Neural progenitor cell (in vitro differentiated cells): ENCODE measurements at regions not wholly inside any gene's neighbourhood (a gene's known extent, or its start where the extent isn't known, plus 50 kb on each side); places are given as distances from the start of the nearest gene placed in this dataset.

Source experiments
- DNase-seq: peaks from one replicate; pipeline ENCODE4 v3.0.0-alpha.2; 2016; ENCODE audit warnings: low spot score
- H2AFZ ChIP-seq: fragments of 200-600 bp; sonication (generic); replicated peaks from 2 replicates; pipeline ENCODE4 v1.6.1; 2016; ENCODE audit warnings: antibody characterized with exemption
- H3F3A ChIP-seq: fragments of 200-600 bp; sonication (generic); 2 replicates; pipeline ENCODE4 v1.6.1; 2016; ENCODE audit warnings: antibody characterized with exemption, low read depth
- H3K27ac ChIP-seq: fragments of 200-600 bp; sonication (generic); 2 replicates; pipeline ENCODE4 v1.5.1; 2016; ENCODE audit warnings: mild to moderate bottlenecking
- H3K27me3 ChIP-seq: fragments of 200-600 bp; sonication (generic); 2 replicates; pipeline ENCODE4 v1.6.1; 2016; ENCODE audit warnings: mild to moderate bottlenecking, moderate library complexity
- H3K36me3 ChIP-seq: fragments of 200-600 bp; sonication (generic); 2 replicates; pipeline ENCODE4 v1.5.1; 2016
- H3K4me1 ChIP-seq: fragments of 200-600 bp; sonication (generic); 2 replicates; pipeline ENCODE4 v1.6.1; 2016; ENCODE audit warnings: mixed run types
- H3K4me2 ChIP-seq: fragments of 200-600 bp; sonication (generic); 2 replicates; pipeline ENCODE4 v1.6.1; 2016
- H3K4me3 ChIP-seq: fragments of 200-600 bp; sonication (generic); 2 replicates; pipeline ENCODE4 v1.5.1; 2016
- H3K79me2 ChIP-seq: fragments of 200-600 bp; sonication (generic); 2 replicates; pipeline ENCODE4 v1.6.1; 2016; ENCODE audit warnings: low read depth
- H3K9ac ChIP-seq: fragments of 200-600 bp; sonication (generic); 2 replicates; pipeline ENCODE4 v1.6.1; 2016
- H3K9me3 ChIP-seq: fragments of 200-600 bp; sonication (generic); 2 replicates; pipeline ENCODE4 v1.5.1; 2016; ENCODE audit warnings: low read depth
- H4K20me1 ChIP-seq: fragments of 200-600 bp; sonication (generic); 2 replicates; pipeline ENCODE4 v1.6.1; 2016; ENCODE audit warnings: low read depth
- H3K27ac Mint-ChIP-seq: 3 replicates; pipeline ENCODE4 v1.8.0; 2021; ENCODE audit warnings: mixed read lengths
- H3K27me3 Mint-ChIP-seq: 2 replicates; pipeline ENCODE4 v1.8.0; 2022; ENCODE audit warnings: low read depth, mild to moderate bottlenecking, inconsistent platforms, moderate library complexity, mixed read lengths; ENCODE audit not compliant: insufficient read depth
- H3K36me3 Mint-ChIP-seq: 3 replicates; pipeline ENCODE4 v1.8.0; 2021; ENCODE audit warnings: mixed read lengths
- H3K4me1 Mint-ChIP-seq: 3 replicates; pipeline ENCODE4 v1.8.0; 2021; ENCODE audit warnings: mixed read lengths
- H3K4me3 Mint-ChIP-seq: 3 replicates; pipeline ENCODE4 v1.8.0; 2021; ENCODE audit warnings: mild to moderate bottlenecking, moderate library complexity, mixed read lengths
- H3K9me3 Mint-ChIP-seq: 3 replicates; pipeline ENCODE4 v1.8.0; 2020; ENCODE audit warnings: mixed read lengths
- CTCF ChIP-seq: fragments of 200-600 bp; sonication (generic); IDR thresholded peaks from 2 replicates; pipeline ENCODE4 v1.5.1; 2017; ENCODE audit warnings: antibody characterized with exemption, mild to moderate bottlenecking
- EZH2 ChIP-seq: fragments of 200-600 bp; sonication (generic); IDR thresholded peaks from 2 replicates; pipeline ENCODE4 v1.6.1; 2017; ENCODE audit warnings: antibody characterized with exemption, mild to moderate bottlenecking, moderate library complexity
- EZH2phosphoT487 ChIP-seq: fragments of 200-600 bp; sonication (generic); IDR thresholded peaks from 2 replicates; pipeline ENCODE4 v1.6.1; 2017; ENCODE audit warnings: antibody characterized with exemption

- Histone ChIP-seq H3K9me3 (no peaks in the 10 kb centered on the region), H3K4me2 (no peak overlapping the region), H4K20me1 (no peaks in the 10 kb centered on the region), H3K4me1 (no peaks in the 10 kb centered on the region), H3K27me3 (no peaks in the 10 kb centered on the region), H2AFZ (no peak overlapping the region), H3F3A (no peaks in the 10 kb centered on the region), H3K36me3 (no peaks in the 10 kb centered on the region), H3K79me2 (no peaks in the 10 kb centered on the region), H3K27ac (no peak overlapping the region), H3K4me3 (no peak overlapping the region), H3K9ac (no peak overlapping the region)
- DNase-seq = no peak
- Mint-ChIP-seq H3K27ac (no peak overlapping the region), H3K4me3 (no peak overlapping the region), H3K36me3 (peaks cover 2% of the 10 kb centered on the region), H3K27me3 (no peaks in the 10 kb centered on the region), H3K9me3 (peaks cover 6% of the 10 kb centered on the region), H3K4me1 (peaks cover 3% of the 10 kb centered on the region)
- TF ChIP-seq CTCF (no peak), EZH2phosphoT487 (no peak), EZH2 (no peak)
These were observed 279.6 kb downstream of the QKI start for GRCh38 chr6:163694072-163694471.

- TF ChIP-seq EZH2phosphoT487 (no peak), EZH2 (no peak), CTCF (no peak)
- no peak overlapping the region for H3K4me3 Mint-ChIP-seq
- peaks cover 2% of the 10 kb centered on the region for H3K9me3 Mint-ChIP-seq
- H3K4me2 ChIP-seq = no peak overlapping the region
- no peak for DNase-seq
- H3K27me3 Mint-ChIP-seq = no peaks in the 10 kb centered on the region
- H4K20me1 ChIP-seq = no peaks in the 10 kb centered on the region
- H3K9ac ChIP-seq = no peak overlapping the region
- no peak overlapping the region for H3K27ac Mint-ChIP-seq
- no peaks in the 10 kb centered on the region for H3K79me2 ChIP-seq
- no peaks in the 10 kb centered on the region for H3K36me3 Mint-ChIP-seq
- H3F3A ChIP-seq = no peaks in the 10 kb centered on the region
- peaks cover 5% of the 10 kb centered on the region for H3K4me1 ChIP-seq
- peaks cover 12% of the 10 kb centered on the region for H3K4me1 Mint-ChIP-seq
- no peaks in the 10 kb centered on the region for H3K36me3 ChIP-seq
- H3K27ac ChIP-seq = no peak overlapping the region
- no peaks in the 10 kb centered on the region for H3K27me3 ChIP-seq
- H3K4me3 ChIP-seq = no peak overlapping the region
- no peaks in the 10 kb centered on the region for H3K9me3 ChIP-seq
- no peak overlapping the region for H2AFZ ChIP-seq
These were observed 276.5 kb downstream of the QKI start for GRCh38 chr6:163691049-163691448.

- H3K9me3 Mint-ChIP-seq = peaks cover 3% of the 10 kb centered on the region
- no peak overlapping the region for H3K4me2 ChIP-seq
These were observed 274.3 kb downstream of the QKI start for GRCh38 chr6:163688739-163689362.

More at GRCh38 chr6:163688739-163689362, 274.3 kb downstream of the QKI start:
- no peak overlapping the region for H3K27ac ChIP-seq
- H3K27me3 ChIP-seq = no peaks in the 10 kb centered on the region
- H3K4me3 ChIP-seq = no peak overlapping the region
- no peaks in the 10 kb centered on the region for H3K79me2 ChIP-seq
- H4K20me1 ChIP-seq = no peaks in the 10 kb centered on the region
- H3K4me3 Mint-ChIP-seq = no peak overlapping the region
- H3K36me3 ChIP-seq = no peaks in the 10 kb centered on the region
- no peak for DNase-seq
- no peak overlapping the region for H3K9ac ChIP-seq
- H2AFZ ChIP-seq = no peak overlapping the region
- H3K27me3 Mint-ChIP-seq = no peaks in the 10 kb centered on the region
- no peaks in the 10 kb centered on the region for H3K9me3 ChIP-seq
- peaks cover 5% of the 10 kb centered on the region for H3K4me1 ChIP-seq
- H3K4me1 Mint-ChIP-seq = peaks cover 12% of the 10 kb centered on the region
- H3K27ac Mint-ChIP-seq = no peak overlapping the region
- H3F3A ChIP-seq = no peaks in the 10 kb centered on the region
- TF ChIP-seq CTCF (no peak), EZH2phosphoT487 (no peak), EZH2 (no peak)
- no peaks in the 10 kb centered on the region for H3K36me3 Mint-ChIP-seq
